HG03139 (cell line): ENCODE measurements at regions not wholly inside any gene's neighbourhood (a gene's known extent, or its start where the extent isn't known, plus 50 kb on each side); places are given as distances from the start of the nearest gene placed in this dataset.
"Not testable (repeated sequence)": the region's sequence is repeated elsewhere in the genome, so short reads cannot be mapped to it uniquely, and the experiment has no call there.

ENCODE experiments used
- ATAC-seq: cut with Tn5 transposase; IDR thresholded peaks from one replicate; pipeline ENCODE4 v1.9.1; 2021; ENCODE audit not compliant: unreplicated experiment

DNA sequence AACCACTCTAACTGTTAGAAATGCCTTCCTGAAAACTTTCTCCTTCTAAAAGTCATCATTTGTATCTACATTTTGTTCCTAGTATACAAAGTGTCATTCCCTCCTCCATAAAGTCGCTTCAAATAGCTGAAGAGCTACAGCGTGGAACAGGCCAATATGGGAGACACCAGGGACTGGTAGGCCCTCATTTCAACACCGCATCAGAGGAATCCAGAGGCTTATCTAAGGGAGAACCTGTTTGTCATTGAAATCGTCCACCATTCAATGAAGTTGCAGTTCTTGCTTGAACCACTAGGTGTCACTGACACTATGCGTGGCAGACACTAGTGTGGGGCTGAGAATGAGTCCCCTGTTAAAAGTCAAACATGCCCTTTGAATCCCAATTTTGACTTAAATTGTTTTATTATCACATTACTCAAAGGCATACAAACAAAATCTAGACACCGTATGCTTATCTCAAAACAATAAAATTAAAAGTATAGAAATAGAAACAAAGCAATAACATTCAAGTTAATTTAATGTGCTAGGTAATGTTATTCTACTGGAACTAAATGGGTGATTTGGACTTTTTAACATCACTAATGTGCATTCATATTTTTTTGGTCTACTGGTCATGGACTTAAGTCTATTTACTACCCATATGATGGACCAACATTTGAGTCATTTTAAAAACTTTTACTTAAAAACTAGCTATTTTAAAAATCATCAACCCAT, 182.3 kb downstream of the FCRL5 start:
- ATAC-seq: no peak

DNA sequence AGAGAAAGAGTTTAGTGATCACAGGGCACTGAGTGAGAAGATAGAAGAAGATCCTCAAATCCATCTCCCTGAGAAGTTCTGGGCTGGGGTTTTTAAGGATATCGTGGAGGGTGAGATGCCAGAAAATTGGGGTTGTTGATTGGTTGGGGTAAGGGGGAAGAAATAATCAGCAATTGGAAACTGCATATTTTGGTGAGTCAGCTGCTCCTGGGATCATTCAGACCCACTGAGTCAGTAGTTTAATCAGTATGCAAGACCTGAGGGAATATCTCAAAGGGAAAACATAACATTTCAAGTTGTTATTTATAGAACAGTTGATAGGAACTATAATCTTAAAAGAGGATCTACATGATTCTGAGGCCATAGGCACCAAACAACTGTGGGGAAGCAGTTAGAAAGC, 183.4 kb downstream of the FCRL5 start:
- ATAC-seq: not testable (repeated sequence)

- no peak for ATAC-seq
These were observed 184.0 kb downstream of the FCRL5 start for GRCh38 chr1:157368363-157368762.

GRCh38 chr1:157367870-157368269, 184.4 kb downstream of the FCRL5 start:
- no peak for ATAC-seq

DNA sequence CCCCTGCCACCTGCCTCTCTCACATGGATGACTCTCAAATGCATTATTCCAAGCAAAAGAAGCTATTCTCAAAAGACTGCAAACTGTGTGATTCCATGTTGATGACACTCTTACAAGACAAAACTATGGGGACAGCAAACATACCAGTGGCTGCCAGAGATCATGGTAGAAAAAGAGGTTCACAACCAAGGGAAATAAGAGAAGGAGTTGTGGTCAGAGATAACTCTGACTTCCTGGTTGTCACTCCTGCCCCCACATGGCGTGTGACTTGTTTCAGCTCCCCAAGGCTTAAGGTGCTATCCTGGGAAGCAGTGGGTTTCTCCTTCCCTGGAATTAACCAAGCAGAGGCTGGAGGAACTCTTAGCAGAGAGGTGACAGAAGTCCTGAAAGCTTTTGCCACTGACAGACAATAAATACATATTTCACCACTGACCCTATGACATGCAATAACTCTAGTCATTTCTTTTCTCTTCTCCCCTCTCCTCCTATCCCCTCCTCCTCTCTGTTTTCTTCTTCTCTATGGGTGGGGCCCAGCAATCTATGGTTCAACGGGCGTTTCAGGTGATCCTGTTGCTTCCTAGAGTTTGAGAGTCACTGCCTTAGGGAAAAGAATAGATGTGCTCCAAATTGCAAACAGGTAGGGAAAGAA, 185.1 kb downstream of the FCRL5 start:
- no peak for ATAC-seq

DNA sequence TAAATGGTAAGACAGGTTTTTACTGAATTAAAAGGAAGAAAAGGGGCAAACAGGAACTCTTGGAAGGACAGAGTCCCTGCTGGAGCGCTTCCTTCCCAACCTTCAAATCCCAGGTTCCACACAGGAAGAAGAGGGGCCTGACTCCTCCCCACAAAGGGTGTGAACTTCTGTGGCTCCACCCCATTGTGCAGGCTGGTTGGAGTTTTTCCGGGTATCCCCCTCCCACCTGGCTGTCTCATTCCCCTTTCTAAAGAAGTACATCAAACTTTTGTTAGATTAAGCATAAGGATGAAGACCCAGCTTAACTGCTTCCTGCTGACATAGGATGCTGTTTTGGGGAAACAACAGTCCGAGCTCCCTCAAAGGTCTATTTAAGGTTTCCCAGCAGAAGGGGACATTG, 187.7 kb downstream of the FCRL5 start:
- no peak for ATAC-seq

GRCh38 chr1:157363660-157364140, 188.6 kb downstream of the FCRL5 start:
- ATAC-seq: no peak

GRCh38 chr1:157360023-157360390, 192.3 kb downstream of the FCRL5 start:
- no peak for ATAC-seq

GRCh38 chr1:157359314-157360022, 192.8 kb downstream of the FCRL5 start:
- no peak for ATAC-seq

DNA sequence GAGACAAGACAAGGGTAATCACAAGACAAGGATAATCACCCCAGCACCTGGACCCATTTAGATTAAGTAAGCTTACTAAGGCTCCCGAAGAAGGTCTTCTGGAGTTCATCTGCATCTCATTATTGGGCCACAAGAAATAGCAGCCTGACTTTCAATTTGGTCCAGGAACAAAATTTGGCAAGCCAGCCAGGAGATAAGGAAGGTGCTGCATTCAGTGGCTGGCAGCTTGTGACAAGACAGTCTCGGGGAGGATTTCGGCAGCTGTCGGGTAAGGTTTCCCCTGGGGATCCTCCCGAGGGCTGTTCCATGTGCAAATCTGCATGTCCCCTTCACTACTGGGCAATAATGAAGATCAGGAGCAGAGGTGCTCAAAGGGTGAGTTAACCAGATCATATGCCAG, 195.2 kb downstream of the FCRL5 start:
- ATAC-seq: no peak

DNA sequence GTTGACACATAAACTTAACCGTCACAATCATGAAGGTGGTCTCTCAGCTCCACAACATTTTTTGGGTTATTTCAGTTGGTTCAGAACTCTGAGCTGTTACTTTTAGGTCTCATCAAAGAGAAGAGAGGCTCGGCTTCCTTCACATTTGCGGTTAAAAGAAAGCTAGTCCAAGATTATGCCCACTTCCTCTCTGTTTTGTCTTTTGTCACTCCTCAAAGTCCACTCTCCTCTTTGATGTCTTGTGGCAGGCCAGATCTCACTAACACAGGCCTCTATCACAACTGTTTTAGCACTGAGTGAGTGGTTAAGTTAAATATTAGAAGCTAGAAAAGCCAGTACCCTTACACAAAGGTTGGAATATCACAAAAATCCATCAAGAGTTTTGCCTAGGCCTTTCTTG, 195.7 kb downstream of the FCRL5 start:
- no peak for ATAC-seq

DNA sequence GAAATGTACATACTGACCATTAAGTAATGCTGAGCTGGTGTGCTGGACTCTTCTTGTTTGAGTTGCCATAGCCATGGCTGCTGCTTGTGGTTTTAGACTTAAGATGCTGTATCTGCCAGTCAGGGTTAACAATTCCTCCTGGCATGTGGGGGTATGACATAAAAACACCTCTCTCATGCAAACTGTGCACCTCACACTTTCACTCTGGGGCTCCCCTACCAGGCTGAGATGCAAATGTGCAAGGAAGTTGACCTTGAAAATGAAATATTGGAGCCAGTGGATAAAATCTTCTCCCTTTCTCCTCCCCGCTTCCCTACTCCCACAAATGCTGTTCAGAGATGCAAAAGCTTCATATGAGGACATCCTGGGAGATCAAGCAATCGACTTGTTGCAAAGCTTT, 198.8 kb downstream of the FCRL5 start:
- no peak for ATAC-seq

GRCh38 chr1:157352817-157353408, 199.4 kb downstream of the FCRL5 start:
- no peak for ATAC-seq

DNA sequence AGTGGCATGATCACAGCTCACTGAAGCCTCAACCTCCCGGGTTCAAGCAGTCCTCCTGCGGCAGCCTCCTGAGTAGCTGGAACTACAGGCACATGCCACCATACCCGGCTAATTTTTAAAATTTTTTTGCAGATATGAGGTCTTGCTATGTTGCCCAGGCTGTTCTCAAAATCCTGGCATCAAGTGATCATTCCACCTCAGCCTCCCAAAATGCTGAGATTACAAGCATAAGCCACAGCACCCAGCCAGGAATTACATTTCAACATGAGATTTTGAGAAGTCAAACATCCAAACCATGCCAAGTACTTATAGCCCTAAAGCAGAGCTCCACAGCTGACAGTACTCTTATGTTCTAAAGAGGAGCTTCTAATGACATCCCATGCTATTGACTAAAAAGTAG, 200.1 kb downstream of the FCRL5 start:
- no peak for ATAC-seq

DNA sequence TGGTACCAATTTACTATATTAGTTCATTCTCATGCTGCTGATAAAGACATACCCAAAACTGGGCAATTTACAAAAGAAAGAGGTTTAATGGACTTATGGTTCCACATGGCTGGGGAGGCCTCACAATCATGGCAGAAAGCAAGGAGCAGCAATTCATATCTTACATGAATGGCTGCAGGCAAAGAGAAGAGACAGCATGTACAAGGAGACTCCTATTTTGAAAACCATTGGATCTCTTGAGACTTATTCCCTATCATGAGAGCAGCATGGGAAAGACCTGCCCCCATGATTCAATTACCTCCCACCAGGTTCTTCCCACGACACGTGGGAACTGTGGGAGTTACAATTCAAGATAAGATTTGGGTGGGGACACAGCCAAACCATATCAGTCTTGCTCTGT, 200.5 kb downstream of the FCRL5 start:
- not testable (repeated sequence) for ATAC-seq

DNA sequence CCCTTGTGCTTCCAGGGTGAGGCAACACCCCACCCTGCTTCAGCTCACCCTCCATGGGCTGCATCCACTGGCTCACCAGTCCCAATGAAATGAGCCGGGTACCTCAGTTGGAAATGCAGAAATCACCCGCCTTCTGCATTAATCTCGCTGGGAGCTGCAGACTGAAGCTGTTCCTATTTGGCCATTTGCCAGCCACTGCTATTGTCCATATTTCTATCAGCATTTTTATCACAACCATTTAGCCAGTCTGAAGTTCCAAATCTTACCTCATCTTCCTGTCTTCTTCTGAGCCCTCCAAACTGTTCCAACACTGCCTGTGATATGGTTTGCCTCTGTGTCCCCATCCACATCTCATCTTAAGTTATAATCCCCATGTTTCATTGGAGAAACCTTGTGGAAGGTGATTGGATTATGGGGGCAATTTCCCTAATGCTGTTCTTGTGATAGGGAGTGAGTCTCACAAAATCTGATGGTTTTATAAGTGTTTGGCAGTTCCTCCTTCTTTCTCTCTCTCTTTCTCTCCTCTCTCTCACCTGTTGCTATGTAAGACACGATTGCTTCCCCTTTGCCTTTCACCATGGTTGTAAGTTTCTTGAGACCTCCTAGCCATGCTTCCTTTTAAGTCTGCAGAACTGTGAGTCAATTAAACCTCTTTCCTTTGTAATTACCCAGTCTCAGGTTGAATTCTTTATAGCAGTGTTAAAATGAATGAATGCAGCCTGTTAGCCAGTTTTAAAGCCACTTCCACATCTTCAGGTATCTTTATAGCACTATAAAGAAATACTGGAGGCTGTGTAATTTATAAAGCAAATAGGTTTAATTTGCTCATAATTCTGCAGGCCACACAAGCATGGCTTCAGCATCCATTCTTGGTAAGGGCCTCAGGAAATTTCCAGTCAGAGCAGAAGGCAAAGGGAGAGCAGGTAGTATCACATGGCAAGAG, 203.5 kb downstream of the FCRL5 start:
- ATAC-seq: no peak

DNA sequence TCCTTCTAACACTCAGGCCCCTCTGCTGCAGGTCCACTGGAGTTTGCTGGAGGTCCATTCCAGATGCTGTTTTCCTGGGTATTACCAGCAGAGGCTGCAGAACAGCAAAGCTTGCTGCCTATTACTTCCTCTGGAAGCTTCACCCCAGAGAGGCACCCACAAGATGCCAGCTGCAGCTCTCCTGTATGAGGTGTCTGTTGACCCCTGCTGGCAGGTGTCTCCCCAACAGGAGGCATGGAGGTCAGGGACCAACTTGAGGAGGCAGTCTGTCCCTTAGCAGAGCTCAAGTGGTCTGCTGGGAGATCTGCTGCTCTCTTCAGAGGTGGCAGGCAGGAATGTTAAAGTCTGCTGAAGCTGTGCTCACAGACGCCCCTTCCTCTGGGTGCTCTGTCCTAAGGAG, 204.8 kb downstream of the FCRL5 start:
- no peak for ATAC-seq

GRCh38 chr1:157337785-157338184, 199.6 kb upstream of the ETV3 start:
- ATAC-seq: not testable (repeated sequence)

DNA sequence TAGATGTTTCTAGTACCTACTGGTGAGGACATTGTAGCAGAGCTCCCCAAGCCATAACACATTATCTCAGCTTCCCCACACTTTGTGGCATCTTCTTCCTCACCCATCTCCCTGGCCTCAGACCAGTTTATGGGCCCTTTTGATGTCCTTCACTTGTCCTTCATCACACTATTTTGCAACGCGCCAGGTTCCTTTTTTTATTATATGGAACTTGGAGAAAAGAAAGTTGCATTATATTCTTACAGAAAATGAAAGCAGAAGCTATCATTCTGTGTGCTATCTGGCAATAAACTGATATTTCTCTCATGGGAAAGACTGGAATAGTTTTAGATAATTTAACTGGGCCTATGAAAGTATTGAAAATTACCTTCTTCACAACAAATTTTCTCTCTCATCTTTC, 196.9 kb upstream of the ETV3 start:
- ATAC-seq: no peak

- no peak for ATAC-seq
These were observed 195.8 kb upstream of the ETV3 start for GRCh38 chr1:157334041-157334440.

GRCh38 chr1:157330177-157330576, 192.0 kb upstream of the ETV3 start:
- not testable (repeated sequence) for ATAC-seq
